Epithelial cell of prostate (primary cell): ENCODE measurements at regions not wholly inside any gene's neighbourhood (a gene's known extent, or its start where the extent isn't known, plus 50 kb on each side); places are given as distances from the start of the nearest gene placed in this dataset.

Experiments
- DNase-seq: peaks from one replicate; pipeline ENCODE4 v3.0.0-alpha.2; 2011; ENCODE audit warnings: low read depth, low spot score
- H3K27ac ChIP-seq: fragments of 450-650 bp; 2 replicates; pipeline ENCODE4 v1.5.1; 2017; ENCODE audit warnings: mild to moderate bottlenecking

GRCh38 chr7:25779002-25779546 lies 372.9 kb upstream of the NFE2L3 start:
- H3K27ac ChIP-seq: no peak overlapping the region
- DNase-seq: no peak

GRCh38 chr7:25780904-25781303 lies 371.1 kb upstream of the NFE2L3 start:
- DNase-seq: no peak
- no peak overlapping the region for H3K27ac ChIP-seq

- no peak overlapping the region for H3K27ac ChIP-seq
- DNase-seq: no peak
These were observed 370.3 kb upstream of the NFE2L3 start for GRCh38 chr7:25781704-25782103.

- DNase-seq: no peak
- no peak overlapping the region for H3K27ac ChIP-seq
These were observed 365.1 kb upstream of the NFE2L3 start for GRCh38 chr7:25786936-25787335.

GRCh38 chr7:25787336-25787735 lies 364.7 kb upstream of the NFE2L3 start:
- DNase-seq: no peak
- no peak overlapping the region for H3K27ac ChIP-seq

GRCh38 chr7:25788371-25788770 lies 363.6 kb upstream of the NFE2L3 start:
- H3K27ac ChIP-seq: no peak overlapping the region

GRCh38 chr7:25788961-25789620 lies 362.9 kb upstream of the NFE2L3 start:
- H3K27ac ChIP-seq: no peak overlapping the region
- DNase-seq: no peak

More at GRCh38 chr7:25788371-25788770, 363.6 kb upstream of the NFE2L3 start:
- no peak for DNase-seq

GRCh38 chr7:25789701-25790640 lies 362.0 kb upstream of the NFE2L3 start:
- no peak for DNase-seq

GRCh38 chr7:25790963-25791362 lies 361.0 kb upstream of the NFE2L3 start:
- no peak overlapping the region for H3K27ac ChIP-seq
- DNase-seq: no peak

More at GRCh38 chr7:25789701-25790640, 362.0 kb upstream of the NFE2L3 start:
- H3K27ac ChIP-seq: no peak overlapping the region

GRCh38 chr7:25792586-25792985 lies 359.4 kb upstream of the NFE2L3 start:
- H3K27ac ChIP-seq: no peak overlapping the region
- DNase-seq: no peak

- DNase-seq: no peak
- H3K27ac ChIP-seq: no peak overlapping the region
These were observed 356.2 kb upstream of the NFE2L3 start for GRCh38 chr7:25795824-25796235.

GRCh38 chr7:25798344-25798743 lies 353.7 kb upstream of the NFE2L3 start:
- no peak for DNase-seq
- H3K27ac ChIP-seq: no peak overlapping the region

- DNase-seq: no peak
- H3K27ac ChIP-seq: no peak overlapping the region
These were observed 350.8 kb upstream of the NFE2L3 start for GRCh38 chr7:25801214-25801613.

GRCh38 chr7:25802057-25802456 lies 349.9 kb upstream of the NFE2L3 start:
- H3K27ac ChIP-seq: no peak overlapping the region
- no peak for DNase-seq

GRCh38 chr7:25802473-25802872 lies 349.5 kb upstream of the NFE2L3 start:
- no peak overlapping the region for H3K27ac ChIP-seq
- no peak for DNase-seq

GRCh38 chr7:25803117-25803887 lies 348.7 kb upstream of the NFE2L3 start:
- DNase-seq: no peak
- no peak overlapping the region for H3K27ac ChIP-seq

- DNase-seq: peak; percentile 91
- H3K27ac ChIP-seq: no peak overlapping the region
These were observed 347.8 kb upstream of the NFE2L3 start for GRCh38 chr7:25804154-25804553.

- no peak for DNase-seq
- H3K27ac ChIP-seq: no peak overlapping the region
These were observed 346.8 kb upstream of the NFE2L3 start for GRCh38 chr7:25805027-25805687.

GRCh38 chr7:25807086-25807611 lies 344.8 kb upstream of the NFE2L3 start:
- H3K27ac ChIP-seq: no peak overlapping the region
- DNase-seq: no peak

- DNase-seq: no peak
- no peak overlapping the region for H3K27ac ChIP-seq
These were observed 342.6 kb upstream of the NFE2L3 start for GRCh38 chr7:25809441-25809840.
